Fibroblast of villous mesenchyme (primary cell): ENCODE measurements at regions not wholly inside any gene's neighbourhood (a gene's known extent, or its start where the extent isn't known, plus 50 kb on each side); places are given as distances from the start of the nearest gene placed in this dataset.

ENCODE experiments used
- DNase-seq: peaks from one replicate; pipeline ENCODE4 v3.0.0-alpha.2; 2010; ENCODE audit warnings: low read depth
- H3K4me3 ChIP-seq: 2 replicates; pipeline ENCODE4 v1.5.1; 2011; ENCODE audit warnings: low read depth, mild to moderate bottlenecking, low read length
- TF ChIP-seq, protein P1 (sequence below): IDR thresholded peaks from 2 replicates; pipeline ENCODE4 v1.5.1; 2012; ENCODE audit warnings: low read depth, mild to moderate bottlenecking, low read length; ENCODE audit not compliant: insufficient read depth

GRCh38 chr3:40613306-40613705 is 88.5 kb downstream of the ZNF621 start:
- TF ChIP-seq, protein P1, sequence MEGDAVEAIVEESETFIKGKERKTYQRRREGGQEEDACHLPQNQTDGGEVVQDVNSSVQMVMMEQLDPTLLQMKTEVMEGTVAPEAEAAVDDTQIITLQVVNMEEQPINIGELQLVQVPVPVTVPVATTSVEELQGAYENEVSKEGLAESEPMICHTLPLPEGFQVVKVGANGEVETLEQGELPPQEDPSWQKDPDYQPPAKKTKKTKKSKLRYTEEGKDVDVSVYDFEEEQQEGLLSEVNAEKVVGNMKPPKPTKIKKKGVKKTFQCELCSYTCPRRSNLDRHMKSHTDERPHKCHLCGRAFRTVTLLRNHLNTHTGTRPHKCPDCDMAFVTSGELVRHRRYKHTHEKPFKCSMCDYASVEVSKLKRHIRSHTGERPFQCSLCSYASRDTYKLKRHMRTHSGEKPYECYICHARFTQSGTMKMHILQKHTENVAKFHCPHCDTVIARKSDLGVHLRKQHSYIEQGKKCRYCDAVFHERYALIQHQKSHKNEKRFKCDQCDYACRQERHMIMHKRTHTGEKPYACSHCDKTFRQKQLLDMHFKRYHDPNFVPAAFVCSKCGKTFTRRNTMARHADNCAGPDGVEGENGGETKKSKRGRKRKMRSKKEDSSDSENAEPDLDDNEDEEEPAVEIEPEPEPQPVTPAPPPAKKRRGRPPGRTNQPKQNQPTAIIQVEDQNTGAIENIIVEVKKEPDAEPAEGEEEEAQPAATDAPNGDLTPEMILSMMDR: no peak
- DNase-seq: no peak
- H3K4me3 ChIP-seq: no peak overlapping the region

GRCh38 chr3:40615110-40615915 is 90.6 kb downstream of the ZNF621 start:
- no peak for DNase-seq
- no peak overlapping the region for H3K4me3 ChIP-seq
- TF ChIP-seq, protein P1: no peak

GRCh38 chr3:40615918-40616819 is 91.4 kb downstream of the ZNF621 start:
- TF ChIP-seq, protein P1: no peak
- no peak for DNase-seq
- no peak overlapping the region for H3K4me3 ChIP-seq

GRCh38 chr3:40617084-40617483 is 92.3 kb downstream of the ZNF621 start:
- TF ChIP-seq, protein P1: no peak
- no peak overlapping the region for H3K4me3 ChIP-seq
- no peak for DNase-seq

DNA sequence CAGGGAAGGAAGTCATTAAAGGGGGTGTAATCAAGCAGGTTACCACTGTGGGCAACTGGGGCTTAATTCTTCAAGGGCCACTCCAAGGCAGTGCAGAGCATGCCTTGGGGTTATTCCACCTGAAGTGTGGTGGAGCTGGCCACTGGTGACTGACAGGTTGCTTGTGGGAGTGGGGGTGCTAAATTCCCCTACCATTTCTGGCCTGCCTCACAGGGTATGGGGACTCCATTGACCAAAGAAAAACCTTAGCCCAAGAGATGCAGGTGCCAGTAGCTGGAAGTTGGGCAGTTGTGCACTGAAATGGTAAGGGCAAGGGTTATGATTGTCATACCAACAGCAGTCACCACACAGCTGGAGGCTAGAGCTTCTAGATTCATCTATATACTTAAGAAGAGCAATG is 93.4 kb downstream of the ZNF621 start:
- H3K4me3 ChIP-seq: no peak overlapping the region
- no peak for DNase-seq
- TF ChIP-seq, protein P1: no peak

GRCh38 chr3:40620151-40620550 is 95.4 kb downstream of the ZNF621 start:
- TF ChIP-seq, protein P1: no peak
- H3K4me3 ChIP-seq: no peak overlapping the region
- DNase-seq: no peak
